Stimulated activated naive CD8-positive, alpha-beta T cell treated with anti-CD3 and anti-CD28 coated beads, Interleukin-15, Interleukin-2, amounts not matched to agents 100 U/mL and 50 U/mL, for 24 hours (primary cell): ENCODE measurements at regions not wholly inside any gene's neighbourhood (a gene's known extent, or its start where the extent isn't known, plus 50 kb on each side); places are given as distances from the start of the nearest gene placed in this dataset.

Experiments used
- ATAC-seq: fragments of 150-1000 bp; cut with Tn5 transposase; one replicate; pipeline ENCODE4 v1.10.0; 2021
- DNase-seq: peaks from one replicate; pipeline ENCODE4 v3.0.0; 2021

- ATAC-seq (no peak), DNase-seq (no peak)
Measured at GRCh38 chr9:86795823-86796553, 151.3 kb downstream of the GAS1 start.

GRCh38 chr9:86795047-86795442, 152.3 kb downstream of the GAS1 start:
- no peak for DNase-seq
- ATAC-seq, result no peak

DNA sequence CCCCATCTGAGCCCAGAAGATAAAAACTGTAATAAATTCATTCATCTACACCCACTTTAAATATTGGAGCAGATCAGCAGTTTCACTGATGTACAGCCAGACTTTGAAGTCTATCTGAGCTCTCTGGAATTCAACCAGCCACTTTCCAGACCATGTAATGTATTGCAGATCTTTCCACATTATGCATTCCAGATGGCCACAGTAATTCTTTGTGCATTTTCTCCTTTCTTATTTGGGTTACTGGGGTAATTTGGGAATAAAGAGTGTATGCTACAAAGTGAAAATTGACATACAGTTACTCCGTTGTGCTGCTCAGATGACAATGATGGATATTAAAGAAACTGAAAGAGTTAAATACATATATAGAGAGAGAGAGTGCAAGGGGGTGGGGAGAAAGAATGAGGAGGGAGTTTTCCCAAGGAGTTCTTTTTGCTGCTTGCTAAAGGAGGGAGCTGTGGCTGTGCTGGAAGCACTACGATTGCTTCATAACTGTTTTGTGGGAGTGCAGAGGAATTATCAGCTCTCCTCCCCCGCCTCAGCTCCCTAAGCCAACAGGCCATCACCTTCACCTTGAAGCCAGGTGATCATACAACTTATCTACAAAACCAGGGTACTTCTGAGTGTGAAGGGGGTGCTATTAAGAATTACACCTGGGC, 152.8 kb downstream of the GAS1 start:
- DNase-seq (no peak), ATAC-seq (no peak)

- DNase-seq (no peak), ATAC-seq (no peak)
Measured at GRCh38 chr9:86792136-86792535, 155.2 kb downstream of the GAS1 start.

GRCh38 chr9:86790805-86791204, 156.5 kb downstream of the GAS1 start:
- no peak for ATAC-seq
- DNase-seq, result no peak

GRCh38 chr9:86788456-86788855, 158.8 kb downstream of the GAS1 start:
- no peak for ATAC-seq
- no peak for DNase-seq

- DNase-seq, result no peak
- ATAC-seq, result no peak
Measured at GRCh38 chr9:86783884-86784283, 163.4 kb downstream of the GAS1 start.

GRCh38 chr9:86782831-86783230, 164.5 kb downstream of the GAS1 start:
- DNase-seq (no peak), ATAC-seq (no peak)

- ATAC-seq, result no peak
- no peak for DNase-seq
Measured at GRCh38 chr9:86778761-86779160, 168.5 kb downstream of the GAS1 start.

DNA sequence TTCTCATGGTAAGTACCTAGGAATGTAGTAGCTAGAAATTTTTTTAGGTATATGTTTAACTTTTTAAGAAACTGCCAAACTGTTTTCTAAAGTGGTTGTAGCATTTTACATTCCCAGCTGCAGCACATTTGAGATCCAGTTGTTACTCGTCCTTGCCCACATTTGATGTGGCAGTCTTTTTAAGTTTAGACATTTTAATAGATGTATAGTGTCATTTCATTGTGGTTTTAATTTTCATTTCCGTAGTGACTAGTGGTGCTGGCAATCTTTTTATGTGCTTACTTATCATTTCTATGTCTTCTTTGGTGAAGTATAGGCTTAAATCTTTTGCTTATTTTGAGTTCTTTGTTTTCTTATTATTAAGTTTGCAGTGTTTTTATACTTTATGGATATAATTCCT, 171.6 kb downstream of the GAS1 start:
- DNase-seq (no peak), ATAC-seq (no peak)

DNA sequence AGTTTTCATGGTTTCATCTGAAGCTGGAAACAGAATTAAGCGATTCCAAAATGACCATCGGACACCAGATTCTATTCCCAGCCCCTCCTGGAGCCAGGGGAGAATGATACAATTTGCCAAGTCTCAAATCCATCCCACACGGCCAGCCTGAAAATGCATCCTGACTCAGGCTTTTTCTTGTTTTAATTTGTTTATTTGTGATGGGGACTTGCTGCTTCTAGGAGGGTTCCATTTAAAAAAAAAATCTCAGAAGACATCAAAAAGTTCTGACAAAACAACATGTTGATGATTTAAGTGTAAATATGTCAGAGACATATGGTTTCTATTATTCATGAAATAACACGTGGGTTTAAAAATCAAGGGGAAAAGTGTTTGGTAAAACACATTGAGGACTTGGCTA, 173.2 kb downstream of the GAS1 start:
- DNase-seq (no peak), ATAC-seq (no peak)

GRCh38 chr9:86773422-86773945, 173.8 kb downstream of the GAS1 start:
- DNase-seq (no peak), ATAC-seq (no peak)

- ATAC-seq (no peak), DNase-seq (no peak)
Measured at GRCh38 chr9:86772635-86772993, 174.7 kb downstream of the GAS1 start.

DNA sequence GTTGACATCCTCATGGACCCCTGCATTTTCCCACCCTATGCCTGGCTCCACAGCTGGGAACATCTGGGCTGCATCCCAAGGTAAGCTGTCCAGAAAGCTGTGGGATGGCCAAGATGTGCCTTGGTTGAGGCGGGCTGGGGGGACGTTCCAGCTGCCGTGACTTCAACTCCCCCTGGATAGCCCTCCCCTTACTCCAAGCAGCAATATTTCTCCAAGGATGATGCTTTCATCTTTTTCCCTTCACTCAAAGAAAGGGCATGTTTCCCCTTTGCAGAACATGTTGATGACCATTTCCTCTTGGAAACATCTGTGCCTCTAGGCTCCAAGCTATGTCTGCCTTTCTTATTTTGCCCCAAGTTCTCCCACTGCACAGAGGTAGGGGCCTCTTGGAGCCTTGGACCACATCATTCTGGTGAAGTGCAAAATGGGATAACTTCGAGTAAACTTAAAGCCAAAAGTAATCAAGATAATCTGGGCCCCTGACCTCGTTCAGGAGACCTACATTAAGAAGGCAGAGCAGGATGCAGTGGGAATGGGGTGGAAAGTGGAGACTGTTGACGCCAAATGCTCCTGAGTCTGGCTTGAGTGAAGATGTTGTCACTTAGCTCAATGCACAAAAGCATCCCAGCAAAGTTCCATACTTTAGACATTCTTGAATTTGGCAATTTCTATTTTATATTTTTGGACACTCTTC, 175.2 kb downstream of the GAS1 start:
- ATAC-seq, result no peak
- DNase-seq, result no peak

DNA sequence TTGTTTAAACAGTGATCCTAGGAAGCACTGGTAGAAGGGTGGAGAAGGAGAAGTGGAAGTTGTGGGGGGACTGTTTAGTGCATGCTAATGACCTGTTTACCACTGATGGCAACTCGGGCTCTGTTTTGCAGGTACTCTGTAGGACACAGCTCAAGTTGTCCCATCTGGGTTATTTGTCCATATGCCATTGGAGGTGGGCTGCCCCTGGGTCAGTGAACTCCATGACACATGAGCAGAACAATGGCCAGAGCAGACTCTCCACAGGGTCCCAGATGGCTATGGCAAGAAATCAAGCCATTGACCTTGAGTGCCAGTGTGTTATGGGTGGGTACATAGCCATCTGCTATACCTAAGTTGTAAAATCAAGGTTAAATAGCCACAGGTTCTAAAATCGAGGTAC, 175.9 kb downstream of the GAS1 start:
- no peak for ATAC-seq
- no peak for DNase-seq

DNA sequence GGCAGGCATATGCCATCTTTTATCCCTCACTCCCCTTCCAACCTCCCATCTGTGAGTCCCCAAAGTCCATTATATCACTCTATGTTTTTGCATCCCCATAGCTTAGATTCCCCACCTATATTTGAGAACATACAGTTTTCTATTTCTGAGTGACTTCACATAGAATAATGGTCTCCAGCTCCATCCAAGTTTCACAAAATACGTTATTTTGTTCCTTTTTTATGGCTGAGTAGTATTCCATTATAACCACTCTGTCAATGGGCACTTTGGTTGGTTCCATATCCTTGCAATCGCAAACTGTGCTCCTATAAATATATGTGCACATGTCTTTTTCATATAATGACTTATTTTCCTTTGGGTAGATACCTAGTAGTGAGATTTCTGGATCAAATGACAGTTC, 178.6 kb downstream of the GAS1 start:
- DNase-seq (no peak), ATAC-seq (no peak)

DNA sequence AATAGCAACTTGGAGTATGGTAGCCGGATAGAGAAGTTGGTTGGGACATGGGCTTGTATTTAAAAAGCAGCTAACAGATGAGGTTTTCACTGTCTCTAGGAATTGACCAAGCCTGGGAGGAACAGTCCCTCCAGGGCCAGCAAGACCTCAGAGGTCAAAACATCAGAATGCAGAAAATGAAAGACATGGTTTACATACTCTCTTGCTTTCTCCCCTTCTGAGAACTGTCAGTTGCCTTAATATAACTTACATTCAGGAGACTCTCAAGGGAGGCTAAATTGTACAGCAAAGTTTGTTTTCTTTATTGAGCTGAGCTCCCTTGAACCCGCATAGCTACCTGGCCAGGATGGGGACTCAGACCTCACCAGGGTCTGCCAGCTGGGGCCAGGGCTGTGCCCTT, 179.3 kb downstream of the GAS1 start:
- ATAC-seq (no peak), DNase-seq (no peak)

- ATAC-seq (no peak), DNase-seq (no peak)
Measured at GRCh38 chr9:86767373-86767772, 179.9 kb downstream of the GAS1 start.

DNA sequence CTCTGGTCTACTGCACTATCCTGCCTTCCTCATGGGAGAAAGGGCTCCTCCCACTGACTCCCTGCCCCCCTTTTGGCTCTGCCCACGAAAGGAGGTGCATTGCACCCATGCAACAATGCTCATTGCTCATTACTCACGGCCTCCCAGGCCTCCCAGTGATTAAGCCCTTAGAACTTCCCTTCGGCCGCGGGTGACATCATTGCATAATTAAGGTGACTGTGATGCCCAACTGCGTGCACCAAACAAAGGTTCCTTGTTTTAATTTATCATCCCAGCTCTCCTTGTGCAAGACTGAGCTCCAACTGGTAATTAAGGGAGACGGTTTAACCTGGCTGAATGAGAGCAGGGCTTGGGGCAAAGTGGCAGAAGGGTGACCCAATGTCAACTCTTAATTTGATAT, 180.4 kb downstream of the GAS1 start:
- DNase-seq (no peak), ATAC-seq (no peak)

- ATAC-seq, result no peak
- DNase-seq, result no peak
Measured at GRCh38 chr9:86766511-86766910, 180.8 kb downstream of the GAS1 start.

- ATAC-seq (no peak), DNase-seq (no peak)
Measured at GRCh38 chr9:86765746-86766430, 181.4 kb downstream of the GAS1 start.

DNA sequence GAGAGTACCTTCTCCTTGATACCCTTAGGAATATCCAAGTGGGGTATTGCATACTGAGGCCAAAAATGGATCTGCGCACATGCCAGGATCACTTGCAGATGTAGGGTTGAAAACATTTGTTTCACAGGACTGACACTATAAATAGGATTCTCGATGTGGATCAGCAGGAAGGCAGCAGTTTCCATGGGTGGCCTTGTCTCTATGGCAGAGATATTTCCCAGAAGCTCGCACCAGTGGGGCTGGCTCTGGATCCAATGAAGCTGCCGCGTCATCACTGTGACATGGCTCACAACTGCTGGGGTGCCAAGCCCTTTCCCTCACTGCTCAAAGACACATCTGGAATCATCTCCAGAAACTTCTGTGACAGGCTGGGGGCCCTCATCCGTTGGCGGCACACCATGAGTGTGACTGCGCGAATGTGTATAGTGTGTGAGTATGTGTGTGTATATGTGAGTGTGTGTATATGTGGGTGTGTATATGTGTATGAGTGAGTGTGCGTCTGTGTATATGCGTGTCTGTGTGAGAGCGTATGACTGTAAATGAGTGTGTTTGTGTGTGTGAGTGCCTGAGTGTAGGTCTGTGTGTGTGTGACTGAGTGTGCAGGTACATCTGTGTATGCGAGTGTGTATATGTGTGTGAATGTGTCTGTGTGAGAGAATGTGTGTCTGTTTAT, 182.5 kb downstream of the GAS1 start:
- DNase-seq (no peak), ATAC-seq (no peak)
